ENCODE measurements at regions not wholly inside any gene's neighbourhood (a gene's known extent, or its start where the extent isn't known, plus 50 kb on each side); places are given as distances from the start of the nearest gene placed in this dataset.

GRCh38 chr2:198488964-198489363 is 684.6 kb downstream of the PLCL1 start:
- FAIRE-seq: no peak

DNA sequence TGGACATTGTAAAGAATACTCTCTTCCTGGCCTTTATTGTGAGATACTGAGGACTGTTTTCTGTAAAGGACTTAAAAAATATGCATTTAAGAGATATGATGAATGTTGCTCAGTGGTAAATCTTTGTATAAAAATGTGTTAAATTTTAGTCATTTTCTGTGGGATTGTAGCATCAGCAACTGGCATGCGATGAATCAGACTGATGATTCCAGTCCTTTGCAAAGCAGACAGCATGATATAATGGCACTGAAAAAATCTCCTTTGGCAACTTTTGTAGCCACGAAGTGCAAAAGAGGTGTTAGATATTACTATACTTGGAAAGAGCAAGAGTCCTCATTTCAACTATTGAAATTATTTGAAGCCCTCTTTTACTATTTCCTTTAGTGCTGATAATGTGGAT is 678.7 kb downstream of the PLCL1 start:
- FAIRE-seq: no peak

- no peak for FAIRE-seq
Observed at GRCh38 chr2:198479065-198479464, 674.7 kb downstream of the PLCL1 start.

DNA sequence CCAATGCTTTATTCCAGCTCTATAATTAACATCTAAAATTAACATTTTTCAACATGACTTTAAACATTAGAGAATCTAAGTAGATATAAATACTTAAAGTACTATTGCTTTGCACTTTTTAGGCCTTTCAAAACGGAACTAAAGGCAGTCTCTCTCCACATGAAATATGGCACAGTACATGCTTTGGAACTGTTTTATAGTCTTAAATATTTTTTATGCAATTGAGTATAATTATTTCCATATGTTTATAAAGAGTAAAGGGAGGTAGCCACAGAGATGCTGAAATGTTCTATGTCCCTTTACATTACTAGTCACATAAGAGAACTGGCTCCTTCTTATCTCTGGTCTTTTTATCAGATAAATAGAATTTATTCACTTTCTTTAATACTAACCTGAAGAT is 674.0 kb downstream of the PLCL1 start:
- FAIRE-seq: peak; percentile 12

- no peak for FAIRE-seq
Observed at GRCh38 chr2:198476007-198476406, 671.6 kb downstream of the PLCL1 start.

- FAIRE-seq: no peak
Observed at GRCh38 chr2:198471291-198471690, 666.9 kb downstream of the PLCL1 start.

DNA sequence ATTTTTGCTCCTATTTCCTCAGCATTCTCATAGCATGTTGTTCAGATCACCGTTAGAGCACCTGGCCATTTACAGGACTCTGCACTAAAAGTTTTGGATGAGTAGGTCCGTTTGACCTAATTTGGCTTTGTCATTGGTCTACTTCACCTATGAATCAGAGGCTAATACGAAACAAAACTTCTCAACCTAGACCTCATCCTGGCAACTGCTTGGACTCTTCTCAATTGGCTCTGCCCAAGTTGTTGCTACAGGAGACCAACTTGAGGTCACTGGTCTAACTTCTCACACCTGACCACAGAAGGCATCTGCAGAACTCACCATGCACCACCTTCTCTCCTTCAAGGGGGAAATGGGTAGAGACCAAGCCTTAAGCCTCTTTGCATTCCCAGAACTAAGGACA is 663.7 kb downstream of the PLCL1 start:
- FAIRE-seq: no peak

DNA sequence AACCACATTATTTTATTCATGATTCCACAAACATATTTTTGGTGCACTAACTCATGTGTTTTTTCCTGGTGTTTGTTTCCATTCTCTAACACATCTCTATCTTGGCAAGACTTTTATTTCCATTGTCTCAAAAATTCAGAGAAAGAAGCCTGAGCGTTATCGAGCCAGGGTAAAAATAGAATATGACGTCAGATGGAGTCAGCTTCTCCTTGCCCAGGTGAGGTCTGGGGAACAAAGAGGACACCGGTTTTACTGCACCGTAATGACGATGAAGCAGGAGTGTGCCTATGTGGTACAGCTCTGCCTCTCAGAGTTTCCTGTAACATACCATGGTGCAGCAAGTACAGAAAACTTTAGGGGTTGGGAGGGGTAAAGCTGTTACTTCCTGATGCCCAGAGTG is 661.6 kb downstream of the PLCL1 start:
- no peak for FAIRE-seq

DNA sequence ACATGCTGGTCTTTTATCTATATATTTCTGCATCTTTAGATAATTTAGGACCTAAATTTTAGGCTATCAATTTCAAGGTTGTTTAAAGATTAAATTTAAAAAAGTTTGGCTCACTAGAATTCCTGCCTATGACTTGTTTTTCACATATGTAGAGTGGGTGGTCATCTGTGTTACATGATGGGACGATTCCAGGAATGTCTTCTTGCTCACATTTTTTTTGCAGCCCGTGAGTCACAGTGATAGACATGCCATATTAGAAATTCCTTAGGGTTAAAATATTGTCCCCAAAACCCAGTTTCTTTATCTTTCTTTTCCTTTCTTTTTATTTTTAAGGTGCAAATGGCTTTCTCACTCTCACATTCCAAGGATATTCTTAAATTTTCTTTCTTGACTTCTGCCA is 652.0 kb downstream of the PLCL1 start:
- no peak for FAIRE-seq

- no peak for FAIRE-seq
Observed at GRCh38 chr2:198453866-198454265, 649.5 kb downstream of the PLCL1 start.

- FAIRE-seq: no peak
Observed at GRCh38 chr2:198452327-198452726, 647.9 kb downstream of the PLCL1 start.

DNA sequence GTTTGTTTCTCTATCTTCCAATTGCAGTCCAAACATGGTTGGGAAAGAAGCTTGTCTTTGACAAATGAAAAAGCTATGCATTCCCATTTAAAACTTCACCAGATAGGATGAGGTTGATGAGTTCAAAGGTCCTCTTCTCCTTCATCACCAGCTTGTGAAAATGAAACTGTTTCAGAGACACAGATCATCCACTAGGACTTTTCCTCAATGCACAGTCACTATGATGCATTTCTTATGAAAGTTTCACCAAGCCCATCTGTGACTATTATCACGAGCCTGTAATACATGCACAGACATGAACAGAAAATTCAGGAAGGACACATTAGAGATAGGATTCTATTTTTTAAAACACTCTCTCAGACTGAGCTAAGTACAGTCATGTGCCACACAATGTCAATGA is 644.4 kb downstream of the PLCL1 start:
- FAIRE-seq: no peak

DNA sequence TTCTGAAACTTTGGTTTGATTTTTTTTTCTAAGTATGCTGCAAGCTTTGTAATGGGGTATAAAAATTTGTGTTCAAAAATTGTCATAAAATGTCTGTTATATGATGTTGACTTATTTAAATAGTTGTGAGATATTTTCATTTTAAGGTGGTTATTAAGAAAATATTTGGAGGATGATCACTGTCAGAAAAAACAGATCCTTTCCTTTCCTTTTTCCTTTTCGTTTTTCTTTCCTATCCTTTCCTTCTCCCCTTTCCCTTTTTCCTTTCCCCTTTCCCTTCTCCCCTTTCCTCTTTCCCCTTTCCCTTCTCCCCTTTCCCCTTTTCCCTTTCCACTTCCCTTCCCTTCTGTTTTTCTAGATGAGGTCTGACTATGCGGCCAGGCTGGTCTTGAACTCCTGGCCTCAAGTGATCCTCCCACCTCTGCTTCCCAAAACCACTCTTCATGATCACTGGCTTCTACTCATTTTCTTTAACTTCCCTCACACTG is 640.5 kb downstream of the PLCL1 start:
- FAIRE-seq: no peak

DNA sequence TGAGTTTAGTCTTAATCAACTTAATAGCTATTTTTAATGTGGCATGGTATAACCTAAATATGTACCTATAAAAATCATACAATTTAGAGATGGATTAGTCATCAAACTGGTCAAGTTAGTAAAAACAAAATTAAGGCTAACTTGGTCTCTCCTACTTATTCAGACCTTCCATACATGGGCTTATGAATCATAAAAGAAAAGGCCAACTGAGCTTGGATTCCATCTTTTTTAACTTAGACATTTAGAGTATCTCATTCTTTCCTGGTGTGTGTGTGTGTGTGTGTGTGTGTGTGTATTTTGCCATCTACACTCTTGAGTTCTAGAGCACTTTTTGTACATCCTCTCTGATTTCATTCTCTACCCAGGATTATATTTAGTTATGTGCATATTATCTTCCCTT is 637.5 kb downstream of the PLCL1 start:
- no peak for FAIRE-seq

GRCh38 chr2:198441246-198441645 is 636.9 kb downstream of the PLCL1 start:
- FAIRE-seq: no peak

DNA sequence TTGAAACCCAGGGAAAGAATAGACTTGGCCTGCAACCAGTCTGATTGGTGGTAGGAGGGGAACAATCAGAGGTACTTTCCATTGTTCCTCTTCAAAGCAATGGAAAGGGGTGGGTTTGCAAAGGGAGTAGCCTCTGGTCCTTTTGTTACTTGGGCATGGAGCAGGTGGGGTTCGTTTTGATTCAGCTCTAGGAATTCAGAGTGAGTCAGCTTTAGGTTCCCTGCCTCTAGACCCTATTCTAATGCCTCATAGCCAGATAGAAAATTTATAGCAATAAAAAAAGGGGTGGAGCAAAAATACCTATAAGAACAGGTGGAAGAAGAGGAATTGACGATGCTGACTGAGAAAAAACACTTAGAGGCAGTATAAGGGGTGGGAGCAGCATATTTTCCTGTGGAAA is 636.4 kb downstream of the PLCL1 start:
- FAIRE-seq: no peak

- FAIRE-seq: no peak
Observed at GRCh38 chr2:198438331-198438730, 633.9 kb downstream of the PLCL1 start.

DNA sequence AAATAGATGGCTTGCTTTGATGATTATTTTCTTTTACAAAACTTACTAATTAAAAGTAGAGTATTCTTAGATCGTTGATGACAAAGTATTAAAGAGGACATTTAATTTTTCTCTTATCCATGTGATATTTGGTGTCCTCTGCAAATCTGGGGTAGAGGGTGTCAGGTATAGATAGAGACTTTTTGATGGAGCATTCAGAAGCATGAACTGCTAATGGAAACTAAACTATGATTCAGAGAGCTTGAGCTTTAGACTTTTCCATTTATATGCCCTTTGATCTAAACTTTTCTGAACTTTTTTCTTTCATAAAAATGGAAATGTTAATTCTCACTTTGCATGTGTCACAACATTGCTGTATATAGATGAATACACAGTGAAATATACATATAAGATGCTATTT is 619.7 kb downstream of the PLCL1 start:
- no peak for FAIRE-seq

- FAIRE-seq: no peak
Observed at GRCh38 chr2:198417836-198418235, 613.4 kb downstream of the PLCL1 start.

GRCh38 chr2:198414976-198415375 is 610.6 kb downstream of the PLCL1 start:
- FAIRE-seq: no peak

DNA sequence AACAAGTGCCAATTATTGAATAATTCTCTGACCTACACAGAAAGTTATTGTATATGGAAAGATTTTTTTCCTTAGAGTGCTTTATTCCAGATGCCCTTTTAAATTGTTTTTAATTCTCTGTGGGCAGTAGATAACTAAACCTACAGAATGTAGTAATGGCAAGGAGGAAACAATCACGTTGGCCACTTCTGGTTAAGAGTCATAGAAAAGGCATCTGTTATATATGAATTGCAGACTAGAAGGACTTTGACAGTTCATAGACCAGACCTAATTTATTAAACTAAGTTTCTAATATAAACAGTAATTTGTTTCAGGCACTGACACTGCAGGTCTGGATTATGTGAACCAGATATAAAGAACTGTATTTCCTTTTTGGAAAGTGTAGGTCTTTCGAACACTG is 607.5 kb downstream of the PLCL1 start:
- no peak for FAIRE-seq

DNA sequence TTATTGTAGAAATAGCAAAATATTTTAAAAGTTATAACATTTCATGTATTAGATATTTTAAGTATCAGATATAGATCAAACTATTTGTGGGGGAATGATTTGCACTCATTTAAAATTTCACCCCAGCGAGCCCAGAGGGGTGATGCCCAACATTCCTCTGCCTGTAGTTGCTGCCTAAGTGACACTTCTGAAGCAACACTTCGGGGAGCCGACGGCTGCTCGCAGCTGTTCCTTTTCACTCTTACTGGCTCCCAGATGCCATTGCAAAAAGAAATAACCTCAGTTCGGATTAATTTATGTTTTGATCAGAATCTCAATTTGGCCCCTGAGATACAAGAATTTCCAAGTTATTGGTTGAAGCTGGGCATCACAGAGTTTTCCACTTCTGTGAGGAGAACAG is 603.8 kb downstream of the PLCL1 start:
- FAIRE-seq: no peak

GRCh38 chr2:198405311-198405710 is 600.9 kb downstream of the PLCL1 start:
- FAIRE-seq: no peak

GRCh38 chr2:198401644-198402043 is 597.3 kb downstream of the PLCL1 start:
- no peak for FAIRE-seq

GRCh38 chr2:198400999-198401398 is 596.6 kb downstream of the PLCL1 start:
- FAIRE-seq: no peak

DNA sequence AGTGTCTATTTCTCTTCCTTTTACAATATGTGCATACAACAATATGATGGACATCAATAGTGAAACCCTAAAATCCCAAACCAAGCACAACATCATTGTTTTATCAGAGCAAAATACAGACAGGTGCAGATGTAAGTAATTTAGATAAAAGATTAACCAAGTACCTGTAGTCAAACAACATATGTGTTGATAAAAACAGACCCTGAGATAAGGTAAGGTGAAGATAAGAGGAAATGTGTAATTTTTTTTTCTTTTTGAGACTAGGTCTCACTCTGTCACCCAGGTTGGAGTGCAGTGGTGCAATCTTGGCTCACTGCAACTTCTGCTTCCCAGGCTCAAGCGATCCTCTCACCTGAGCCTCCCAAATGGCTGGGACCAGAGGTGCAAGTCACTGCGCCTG is 589.8 kb downstream of the PLCL1 start:
- FAIRE-seq: no peak
